HEK293 (cell line): ENCODE measurements at regions not wholly inside any gene's neighbourhood (a gene's known extent, or its start where the extent isn't known, plus 50 kb on each side); places are given as distances from the start of the nearest gene placed in this dataset.

Source experiments
- CTCF ChIA-PET: fragments of 350-600 bp; formaldehyde crosslinking; extraction: SDS; loops from one replicate; lab custom pipeline; 2021; ENCODE audit warnings: antibody characterized with exemption; lab: Yijun Ruan, JAX
- POLR2A ChIA-PET: fragments of 300-600 bp; formaldehyde crosslinking; extraction: SDS; loops from one replicate; lab custom pipeline; 2020; ENCODE audit warnings: antibody characterized with exemption, inconsistent platforms; lab: Yijun Ruan, JAX
- H3K27ac ChIP-seq: fragments of 200-500 bp; sonication (Bioruptor generic); 2 replicates; pipeline ENCODE4 v1.5.1; 2014; ENCODE audit warnings: low read depth, low read length, control low read depth, inconsistent platforms; ENCODE audit errors: extremely low read depth
- H3K36me3 ChIP-seq, 2 experiments: fragments of 200-500 bp in 1 of 2; sonication (Bioruptor generic) in 1 of 2; 1 replicate in 1 of 2; 2 replicates in 1 of 2; pipeline ENCODE4 v1.5.1; 2014 to 2017; ENCODE audit warnings: inconsistent platforms in 2 of 2, low read length in 2 of 2; ENCODE audit not compliant: control insufficient read depth in 2 of 2, insufficient read depth in 1 of 2
- H3K4me1 ChIP-seq: fragments of 200-500 bp; sonication (Bioruptor generic); 2 replicates; pipeline ENCODE4 v1.5.1; 2014; ENCODE audit warnings: mild to moderate bottlenecking, low read length, inconsistent platforms; ENCODE audit not compliant: control insufficient read depth, insufficient read depth
- H3K4me3 ChIP-seq: 2 replicates; pipeline ENCODE4 v1.5.1; 2011; ENCODE audit warnings: low read depth, mild to moderate bottlenecking, control low read depth, low read length, moderate library complexity
- H3K9me3 ChIP-seq: fragments of 200-500 bp; sonication (Bioruptor generic); 2 replicates; pipeline ENCODE4 v1.5.1; 2014; ENCODE audit warnings: low read depth, low read length, inconsistent platforms; ENCODE audit not compliant: control insufficient read depth, insufficient read depth
- FEZF1 ChIP-seq: fragments of 450-650 bp; formaldehyde crosslinking; IDR thresholded peaks from 2 replicates; pipeline ENCODE4 v1.5.1; 2016; ENCODE audit warnings: missing biosample characterization, missing genetic modification characterization
- KLF9 ChIP-seq: fragments of 450-650 bp; formaldehyde crosslinking; IDR thresholded peaks from 2 replicates; pipeline ENCODE4 v1.5.1; 2016; ENCODE audit warnings: missing biosample characterization, missing genetic modification characterization, low read depth
- SETDB1 ChIP-seq: IDR thresholded peaks from one replicate; pipeline ENCODE4 v1.6.1; 2017; ENCODE audit warnings: mild to moderate bottlenecking, low read length, moderate library complexity, mixed read lengths; ENCODE audit not compliant: insufficient read length
- ZBTB1 ChIP-seq: fragments of 450-650 bp; formaldehyde crosslinking; IDR thresholded peaks from 2 replicates; pipeline ENCODE4 v1.5.1; 2016; ENCODE audit warnings: missing biosample characterization, missing genetic modification characterization
- ZFHX2 ChIP-seq: fragments of 450-650 bp; formaldehyde crosslinking; conservative IDR thresholded peaks from 2 replicates; pipeline ENCODE4 v1.5.1; 2016; ENCODE audit warnings: missing biosample characterization, missing genetic modification characterization
- ZFP3 ChIP-seq: fragments of 450-650 bp; formaldehyde crosslinking; IDR thresholded peaks from 2 replicates; pipeline ENCODE4 v1.5.1; 2016; ENCODE audit warnings: low read depth, missing biosample characterization, missing genetic modification characterization
- ZNF155 ChIP-seq: fragments of 450-650 bp; formaldehyde crosslinking; IDR thresholded peaks from 2 replicates; pipeline ENCODE4 v1.5.1; 2016; ENCODE audit warnings: missing biosample characterization, missing genetic modification characterization
- ZNF23 ChIP-seq: fragments of 450-650 bp; formaldehyde crosslinking; IDR thresholded peaks from 2 replicates; pipeline ENCODE4 v1.5.1; 2016; ENCODE audit warnings: missing biosample characterization, missing genetic modification characterization, borderline replicate concordance
- ZNF266 ChIP-seq: fragments of 450-650 bp; formaldehyde crosslinking; IDR thresholded peaks from 2 replicates; pipeline ENCODE4 v1.5.1; 2016; ENCODE audit warnings: missing biosample characterization, missing genetic modification characterization, low read depth
- ZNF280D ChIP-seq: fragments of 450-650 bp; formaldehyde crosslinking; IDR thresholded peaks from 2 replicates; pipeline ENCODE4 v1.5.1; 2016; ENCODE audit warnings: missing biosample characterization, missing genetic modification characterization
- ZNF426 ChIP-seq: fragments of 450-650 bp; formaldehyde crosslinking; IDR thresholded peaks from 2 replicates; pipeline ENCODE4 v1.5.1; 2017; ENCODE audit warnings: missing biosample characterization, missing genetic modification characterization, mild to moderate bottlenecking, inconsistent platforms, moderate library complexity
- ZNF473 ChIP-seq: fragments of 450-650 bp; formaldehyde crosslinking; IDR thresholded peaks from 2 replicates; pipeline ENCODE4 v1.5.1; 2017; ENCODE audit warnings: missing biosample characterization, missing genetic modification characterization
- ZNF544 ChIP-seq: fragments of 450-650 bp; formaldehyde crosslinking; IDR thresholded peaks from 2 replicates; pipeline ENCODE4 v1.5.0; 2017; ENCODE audit warnings: missing biosample characterization, missing genetic modification characterization
- ZNF561 ChIP-seq: fragments of 450-650 bp; IDR thresholded peaks from 2 replicates; pipeline ENCODE4 v1.5.1; 2018; ENCODE audit warnings: missing biosample characterization, missing genetic modification characterization, borderline replicate concordance
- ZNF600 ChIP-seq: fragments of 450-650 bp; formaldehyde crosslinking; IDR thresholded peaks from 2 replicates; pipeline ENCODE4 v1.5.1; 2016; ENCODE audit warnings: missing biosample characterization, missing genetic modification characterization
- ZNF654 ChIP-seq: fragments of 450-650 bp; formaldehyde crosslinking; IDR thresholded peaks from 2 replicates; pipeline ENCODE4 v1.5.1; 2016; ENCODE audit warnings: low read depth, missing biosample characterization, missing genetic modification characterization
- ZNF777 ChIP-seq: fragments of 450-650 bp; formaldehyde crosslinking; IDR thresholded peaks from 2 replicates; pipeline ENCODE4 v1.5.1; 2017; ENCODE audit warnings: missing biosample characterization, missing genetic modification characterization, borderline replicate concordance
- ZNF792 ChIP-seq: fragments of 450-650 bp; formaldehyde crosslinking; IDR thresholded peaks from 2 replicates; pipeline ENCODE4 v1.5.1; 2016; ENCODE audit warnings: missing biosample characterization, missing genetic modification characterization
- ZXDB ChIP-seq: fragments of 450-650 bp; formaldehyde crosslinking; IDR thresholded peaks from 2 replicates; pipeline ENCODE4 v1.5.1; 2016; ENCODE audit warnings: missing biosample characterization, missing genetic modification characterization
- TF ChIP-seq, protein P1 (sequence below): fragments of 450-650 bp; formaldehyde crosslinking; IDR thresholded peaks from 2 replicates; pipeline ENCODE4 v1.5.1; 2017; ENCODE audit warnings: missing biosample characterization, missing genetic modification characterization

- no peaks in the 10 kb centered on the region for H3K4me1 ChIP-seq
- ChIA-PET POLR2A (no interaction called here), CTCF (no interaction called here)
- no peak overlapping the region for H3K27ac ChIP-seq
- H3K4me3 ChIP-seq: no peak overlapping the region
- H3K9me3 ChIP-seq: no peaks in the 10 kb centered on the region
- no peaks in the 10 kb centered on the region for H3K36me3 ChIP-seq
- TF ChIP-seq ZNF600 (tag by site-specific recombination) (no peak), ZFP3 (no peak), ZNF544 (tag by site-specific recombination) (no peak), ZNF266 (tag by site-specific recombination) (no peak), KLF9 (tag by site-specific recombination) (no peak), ZXDB (tag by site-specific recombination) (no peak), ZNF23 (tag by site-specific recombination) (no peak), ZNF426 (tag by site-specific recombination) (no peak), ZNF777 (tag by site-specific recombination) (no peak), ZFHX2 (tag by site-specific recombination) (no peak), ZNF473 (no peak), ZNF792 (tag by site-specific recombination) (no peak), ZNF561 (no peak), ZNF155 (no peak)
- TF ChIP-seq, protein P1, sequence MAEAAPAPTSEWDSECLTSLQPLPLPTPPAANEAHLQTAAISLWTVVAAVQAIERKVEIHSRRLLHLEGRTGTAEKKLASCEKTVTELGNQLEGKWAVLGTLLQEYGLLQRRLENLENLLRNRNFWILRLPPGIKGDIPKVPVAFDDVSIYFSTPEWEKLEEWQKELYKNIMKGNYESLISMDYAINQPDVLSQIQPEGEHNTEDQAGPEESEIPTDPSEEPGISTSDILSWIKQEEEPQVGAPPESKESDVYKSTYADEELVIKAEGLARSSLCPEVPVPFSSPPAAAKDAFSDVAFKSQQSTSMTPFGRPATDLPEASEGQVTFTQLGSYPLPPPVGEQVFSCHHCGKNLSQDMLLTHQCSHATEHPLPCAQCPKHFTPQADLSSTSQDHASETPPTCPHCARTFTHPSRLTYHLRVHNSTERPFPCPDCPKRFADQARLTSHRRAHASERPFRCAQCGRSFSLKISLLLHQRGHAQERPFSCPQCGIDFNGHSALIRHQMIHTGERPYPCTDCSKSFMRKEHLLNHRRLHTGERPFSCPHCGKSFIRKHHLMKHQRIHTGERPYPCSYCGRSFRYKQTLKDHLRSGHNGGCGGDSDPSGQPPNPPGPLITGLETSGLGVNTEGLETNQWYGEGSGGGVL (tag by site-specific recombination): no peak
These were observed 299.4 kb downstream of the CRPPA start for GRCh38 chr7:16121876-16122390.

GRCh38 chr7:16115374-16115773, 306.0 kb downstream of the CRPPA start:
- H3K4me3 ChIP-seq: no peak overlapping the region
- no peak overlapping the region for H3K27ac ChIP-seq
- no peaks in the 10 kb centered on the region for H3K9me3 ChIP-seq
- TF ChIP-seq FEZF1 (no peak), SETDB1 (peak; percentile 53)
- CTCF ChIA-PET: interaction anchor here (0.6 to 1.3 kb wide), 4 partner anchors 153 to 450 kb away, joined by 3 to 6 read pairs (median 4); no protein-coding TSS in a partner anchor
- no peaks in the 10 kb centered on the region for H3K36me3 ChIP-seq
- POLR2A ChIA-PET: no interaction called here
- H3K4me1 ChIP-seq: no peaks in the 10 kb centered on the region

DNA sequence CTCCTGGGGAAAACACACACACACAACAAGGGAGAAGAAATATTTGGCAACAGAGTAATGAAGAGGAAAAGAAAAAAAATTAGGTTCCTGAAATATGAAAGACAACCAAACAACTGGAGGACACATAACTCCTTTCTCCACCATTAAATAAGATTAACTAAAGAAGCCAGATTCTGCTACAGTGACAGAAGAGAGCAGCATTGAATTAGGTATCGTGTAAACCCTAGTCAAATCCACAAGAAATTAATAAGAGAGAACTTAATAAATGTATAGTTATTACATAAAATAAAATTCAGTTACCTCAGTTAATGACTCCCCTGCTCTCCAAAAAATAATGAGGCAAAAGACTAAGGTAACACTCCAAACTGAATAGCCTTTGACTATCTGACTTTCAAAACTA, 306.7 kb downstream of the CRPPA start:
- ChIA-PET CTCF (interaction anchor here (0.6 to 1.3 kb wide), 6 partner anchors 11 to 1765 kb away, joined by 3 to 14 read pairs (median 4); no protein-coding TSS in a partner anchor), POLR2A (no interaction called here)

More for the DNA sequence above, 306.7 kb downstream of the CRPPA start:
- Histone ChIP-seq H3K9me3 (no peaks in the 10 kb centered on the region), H3K36me3 (no peaks in the 10 kb centered on the region), H3K4me1 (no peaks in the 10 kb centered on the region), H3K4me3 (no peak overlapping the region), H3K27ac (no peak overlapping the region)
- TF ChIP-seq ZNF280D (no peak), ZNF654 (peak; percentile 10; the same call in 1 of the 2 replicates), ZBTB1 (no peak), ZFP3 (no peak)
